Dendritic cell treated with granulocyte-macrophage colony-stimulating factor and Interleukin-4, amounts not matched to agents 40 ng/mL and 50 ng/mL, for 4 days (primary cell): ENCODE measurements at regions not wholly inside any gene's neighbourhood (a gene's known extent, or its start where the extent isn't known, plus 50 kb on each side); places are given as distances from the start of the nearest gene placed in this dataset.
"Not testable (repeated sequence)": the region's sequence is repeated elsewhere in the genome, so short reads cannot be mapped to it uniquely, and the experiment has no call there.

Experiments used
- H3K27ac Mint-ChIP-seq: one replicate; pipeline ENCODE4 v1.8.0; 2022; ENCODE audit warnings: mild to moderate bottlenecking, mixed read lengths
- H3K27me3 Mint-ChIP-seq: one replicate; pipeline ENCODE4 v1.8.0; 2022; ENCODE audit warnings: mild to moderate bottlenecking, mixed read lengths
- H3K36me3 Mint-ChIP-seq: one replicate; pipeline ENCODE4 v1.8.0; 2022; ENCODE audit warnings: low read depth, mixed read lengths
- H3K4me1 Mint-ChIP-seq: one replicate; pipeline ENCODE4 v1.8.0; 2022; ENCODE audit warnings: low read depth, mixed read lengths
- H3K4me3 Mint-ChIP-seq: one replicate; pipeline ENCODE4 v1.8.0; 2022; ENCODE audit warnings: mild to moderate bottlenecking, moderate library complexity, mixed read lengths
- H3K9me3 Mint-ChIP-seq: one replicate; pipeline ENCODE4 v1.8.0; 2022; ENCODE audit warnings: mixed read lengths
- intact Hi-C: fragments of 100-400 bp; cut with micrococcal nuclease; formaldehyde crosslinking; loops from one replicate; pipeline ENCODE4 v1.15.0; 2022

DNA sequence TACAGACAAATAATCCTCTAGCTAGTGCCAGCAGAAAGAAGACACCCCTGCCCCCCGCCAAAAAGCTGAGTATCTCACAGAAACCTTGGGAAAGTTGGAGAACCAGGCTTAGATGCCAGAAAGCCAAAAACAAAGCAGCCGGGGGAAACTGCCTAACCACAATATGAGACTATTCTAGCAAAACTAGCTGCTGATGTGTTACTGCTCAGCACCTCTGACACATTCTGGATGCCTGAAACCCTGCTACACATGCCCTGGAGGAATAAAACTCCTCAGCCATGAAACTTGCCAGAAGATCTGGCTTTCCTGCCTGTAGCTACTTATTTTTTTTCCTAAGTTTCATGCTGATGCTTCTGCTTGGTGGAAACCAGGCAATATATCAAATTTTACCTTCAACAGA, 122.7 kb upstream of the GCFC2 start:
- Mint-ChIP-seq H3K36me3 (no peaks in the 10 kb centered on the region), H3K4me3 (no peak overlapping the region), H3K27ac (no peak overlapping the region), H3K27me3 (no peaks in the 10 kb centered on the region), H3K9me3 (no peaks in the 10 kb centered on the region), H3K4me1 (no peaks in the 10 kb centered on the region)
- intact Hi-C loops, result no loop called here

GRCh38 chr2:75828826-75829225, 118.1 kb upstream of the GCFC2 start:
- no peaks in the 10 kb centered on the region for H3K27me3 Mint-ChIP-seq
- H3K27ac Mint-ChIP-seq, result no peak overlapping the region
- H3K9me3 Mint-ChIP-seq, result peaks cover 21% of the 10 kb centered on the region
- intact Hi-C loops, result no loop called here
- H3K4me1 Mint-ChIP-seq, result no peaks in the 10 kb centered on the region
- no peak overlapping the region for H3K4me3 Mint-ChIP-seq
- no peaks in the 10 kb centered on the region for H3K36me3 Mint-ChIP-seq

- H3K4me3 Mint-ChIP-seq, intact Hi-C loops, H3K4me1 Mint-ChIP-seq, H3K27ac Mint-ChIP-seq, H3K27me3 Mint-ChIP-seq, H3K36me3 Mint-ChIP-seq: not testable (repeated sequence)
- peaks cover 31% of the 10 kb centered on the region for H3K9me3 Mint-ChIP-seq
Measured at GRCh38 chr2:75823515-75823914, 112.8 kb upstream of the GCFC2 start.

- Mint-ChIP-seq H3K4me1 (no peaks in the 10 kb centered on the region), H3K27me3 (no peaks in the 10 kb centered on the region), H3K36me3 (no peaks in the 10 kb centered on the region), H3K27ac (no peak overlapping the region), H3K4me3 (no peak overlapping the region), H3K9me3 (peaks cover 31% of the 10 kb centered on the region)
- intact Hi-C loops, result no loop called here
Measured at GRCh38 chr2:75822336-75822735, 111.6 kb upstream of the GCFC2 start.

GRCh38 chr2:75820693-75821092, 110.0 kb upstream of the GCFC2 start:
- intact Hi-C loops, result no loop called here
- H3K9me3 Mint-ChIP-seq, result peaks cover 26% of the 10 kb centered on the region
- H3K27ac Mint-ChIP-seq, result no peak overlapping the region
- no peaks in the 10 kb centered on the region for H3K27me3 Mint-ChIP-seq
- no peaks in the 10 kb centered on the region for H3K4me1 Mint-ChIP-seq
- no peak overlapping the region for H3K4me3 Mint-ChIP-seq
- H3K36me3 Mint-ChIP-seq, result no peaks in the 10 kb centered on the region

DNA sequence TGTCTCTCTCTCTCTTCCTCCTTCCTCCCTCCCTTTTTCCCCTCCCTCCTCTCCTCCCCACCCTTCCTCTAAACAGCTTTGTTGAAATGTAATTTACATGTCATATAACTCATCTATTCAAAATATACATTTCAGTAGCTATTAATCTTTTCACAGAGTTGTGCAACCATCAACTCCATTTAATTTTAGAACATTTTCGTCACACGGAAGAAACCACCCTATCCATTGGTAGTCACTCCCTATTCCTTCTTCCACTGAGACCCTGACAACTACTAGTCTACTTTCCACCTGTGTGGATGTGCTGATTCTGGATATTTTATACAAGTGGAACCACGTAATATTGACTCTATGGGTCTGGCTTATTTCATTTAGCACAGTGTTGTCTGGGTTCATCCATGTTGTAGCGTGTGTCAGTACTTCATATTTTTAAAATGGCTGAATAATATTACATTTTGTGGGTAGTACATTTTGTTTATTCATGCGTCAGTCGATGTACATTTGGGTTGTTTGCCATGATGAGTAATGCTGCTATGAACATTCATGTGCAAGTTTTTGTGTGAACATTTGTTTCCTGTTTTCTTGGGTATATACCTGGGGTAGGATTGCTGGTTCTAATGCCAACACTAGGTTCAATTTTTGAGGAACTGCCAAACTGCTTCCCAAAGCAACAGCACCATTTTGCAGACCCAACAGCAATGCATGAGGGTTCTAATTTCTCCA, 100.1 kb upstream of the GCFC2 start:
- intact Hi-C loops, result no loop called here
- Mint-ChIP-seq H3K27ac (no peak overlapping the region), H3K4me1 (no peaks in the 10 kb centered on the region), H3K27me3 (no peaks in the 10 kb centered on the region), H3K36me3 (no peaks in the 10 kb centered on the region), H3K4me3 (no peak overlapping the region), H3K9me3 (no peaks in the 10 kb centered on the region)

DNA sequence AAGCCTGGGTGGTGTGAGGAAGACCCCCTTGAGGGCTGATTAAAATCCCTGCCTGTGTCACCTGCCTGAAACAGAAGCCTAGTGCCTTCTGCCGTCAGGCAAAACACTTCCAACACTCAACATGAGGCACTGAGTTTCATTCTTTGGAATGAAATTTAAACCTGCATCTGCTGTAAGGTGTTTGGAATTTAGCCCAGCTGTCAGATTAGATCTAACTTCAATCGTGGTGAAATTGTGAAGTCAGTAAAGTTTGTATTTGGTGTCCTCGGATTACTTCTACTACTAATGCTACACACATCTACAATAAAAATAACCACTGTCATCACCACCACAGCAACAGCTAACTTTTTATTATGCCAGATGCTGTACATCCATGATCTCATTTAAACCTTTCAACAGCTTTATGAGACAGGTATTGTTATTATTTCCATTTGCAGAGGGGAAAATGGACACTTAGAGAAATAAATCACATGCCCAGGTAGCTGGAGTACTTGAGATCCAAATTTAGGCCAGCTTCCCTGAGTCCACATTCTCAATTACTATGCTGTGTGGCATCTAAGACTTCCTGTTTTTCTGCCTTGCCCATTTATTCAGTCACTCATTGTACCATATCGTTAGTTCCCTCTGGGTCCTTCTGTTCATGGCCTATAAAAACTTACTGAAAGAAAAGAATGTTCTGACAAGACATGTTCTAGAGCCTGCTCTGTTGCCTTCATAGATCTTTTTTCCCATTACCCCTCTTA, 98.2 kb upstream of the GCFC2 start:
- Mint-ChIP-seq H3K4me3 (no peak overlapping the region), H3K9me3 (no peaks in the 10 kb centered on the region), H3K27ac (no peak overlapping the region), H3K27me3 (no peaks in the 10 kb centered on the region), H3K36me3 (no peaks in the 10 kb centered on the region), H3K4me1 (no peaks in the 10 kb centered on the region)
- intact Hi-C loops, result no loop called here

- Mint-ChIP-seq H3K9me3 (no peaks in the 10 kb centered on the region), H3K4me1 (no peaks in the 10 kb centered on the region), H3K36me3 (no peaks in the 10 kb centered on the region), H3K4me3 (no peak overlapping the region), H3K27ac (no peak overlapping the region), H3K27me3 (no peaks in the 10 kb centered on the region)
- intact Hi-C loops, result no loop called here
Measured at GRCh38 chr2:75807992-75808391, 97.3 kb upstream of the GCFC2 start.

- Mint-ChIP-seq H3K27me3 (no peaks in the 10 kb centered on the region), H3K9me3 (no peaks in the 10 kb centered on the region), H3K4me1 (no peaks in the 10 kb centered on the region), H3K27ac (no peak overlapping the region), H3K36me3 (no peaks in the 10 kb centered on the region), H3K4me3 (no peak overlapping the region)
- intact Hi-C loops, result no loop called here
Measured at GRCh38 chr2:75801234-75801982, 90.7 kb upstream of the GCFC2 start.

DNA sequence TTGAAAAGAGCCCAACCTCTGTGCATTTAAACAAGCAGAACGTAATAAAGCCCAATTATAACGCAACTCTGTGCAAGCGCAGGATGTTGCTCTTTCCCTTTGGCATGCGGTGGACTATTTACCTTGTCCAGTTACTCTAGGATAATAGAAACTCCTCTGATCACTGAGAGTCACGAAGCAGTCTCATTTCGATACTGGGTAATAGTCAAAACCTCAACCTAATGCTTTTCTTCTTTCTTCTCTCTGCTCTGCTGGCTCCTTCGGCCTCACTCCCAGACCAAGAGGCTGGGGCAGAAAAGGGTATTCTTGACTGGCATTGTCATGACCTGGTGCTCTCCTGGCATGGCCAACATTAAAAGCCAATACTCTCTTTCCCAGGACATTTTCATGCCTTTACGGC, 89.7 kb upstream of the GCFC2 start:
- no peaks in the 10 kb centered on the region for H3K9me3 Mint-ChIP-seq
- H3K4me1 Mint-ChIP-seq, result no peaks in the 10 kb centered on the region
- H3K36me3 Mint-ChIP-seq, result no peaks in the 10 kb centered on the region
- H3K27ac Mint-ChIP-seq, result no peak overlapping the region
- no peaks in the 10 kb centered on the region for H3K27me3 Mint-ChIP-seq
- no peak overlapping the region for H3K4me3 Mint-ChIP-seq
- intact Hi-C loops, result no loop called here

DNA sequence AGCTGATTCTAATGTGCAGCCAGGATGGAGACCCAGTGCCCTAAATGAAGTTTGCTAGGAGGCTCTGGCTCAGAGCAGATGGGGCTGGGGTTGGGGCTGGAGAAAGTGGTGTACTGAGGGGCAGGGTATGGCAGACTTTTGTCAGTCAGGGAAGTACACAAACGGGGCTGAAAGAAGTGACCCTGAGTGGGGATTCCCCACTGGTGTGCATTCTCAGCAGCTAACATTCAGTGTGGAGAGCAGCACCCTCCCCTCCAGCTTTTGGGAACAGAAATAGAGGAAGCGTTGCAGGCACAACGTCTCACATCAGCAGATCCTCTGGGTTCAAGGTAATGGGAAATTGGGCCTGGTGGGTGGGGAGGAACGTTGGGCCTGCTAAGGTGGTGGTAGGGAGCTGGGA, 89.1 kb upstream of the GCFC2 start:
- Mint-ChIP-seq H3K4me1 (no peaks in the 10 kb centered on the region), H3K4me3 (no peak overlapping the region), H3K36me3 (no peaks in the 10 kb centered on the region), H3K27ac (no peak overlapping the region), H3K27me3 (no peaks in the 10 kb centered on the region), H3K9me3 (no peaks in the 10 kb centered on the region)
- intact Hi-C loops, result no loop called here

GRCh38 chr2:75798569-75798968, 87.9 kb upstream of the GCFC2 start:
- no peak overlapping the region for H3K4me3 Mint-ChIP-seq
- H3K27me3 Mint-ChIP-seq, result no peaks in the 10 kb centered on the region
- no peak overlapping the region for H3K27ac Mint-ChIP-seq
- H3K4me1 Mint-ChIP-seq, result no peaks in the 10 kb centered on the region
- H3K9me3 Mint-ChIP-seq, result no peaks in the 10 kb centered on the region
- no peaks in the 10 kb centered on the region for H3K36me3 Mint-ChIP-seq
- intact Hi-C loops, result no loop called here

- intact Hi-C loops, result no loop called here
- Mint-ChIP-seq H3K27me3 (no peaks in the 10 kb centered on the region), H3K4me1 (no peaks in the 10 kb centered on the region), H3K9me3 (no peaks in the 10 kb centered on the region), H3K27ac (no peak overlapping the region), H3K36me3 (no peaks in the 10 kb centered on the region), H3K4me3 (no peak overlapping the region)
Measured at GRCh38 chr2:75792996-75793395, 82.3 kb upstream of the GCFC2 start.

DNA sequence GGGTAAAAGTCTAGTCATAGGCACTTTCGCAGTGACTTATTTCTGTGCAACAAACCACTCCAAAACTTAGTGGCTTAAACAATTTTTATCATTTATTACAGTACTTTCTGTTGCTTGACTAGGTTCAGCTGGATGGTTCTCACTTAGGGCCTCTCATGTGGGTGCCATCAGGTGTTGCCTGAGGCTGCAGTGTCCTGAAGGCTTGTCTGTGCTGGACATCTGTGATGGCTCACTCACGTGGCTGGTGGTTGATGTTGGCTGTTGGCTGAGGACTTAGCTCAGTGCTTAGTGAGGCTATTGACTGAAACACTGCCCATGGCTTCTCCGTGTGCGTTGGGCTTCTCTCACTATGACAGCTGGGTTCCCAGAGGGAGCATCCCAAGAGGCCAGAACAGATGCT, 81.4 kb upstream of the GCFC2 start:
- H3K9me3 Mint-ChIP-seq, result no peaks in the 10 kb centered on the region
- no peaks in the 10 kb centered on the region for H3K4me1 Mint-ChIP-seq
- no peaks in the 10 kb centered on the region for H3K36me3 Mint-ChIP-seq
- no peaks in the 10 kb centered on the region for H3K27me3 Mint-ChIP-seq
- no peak overlapping the region for H3K4me3 Mint-ChIP-seq
- intact Hi-C loops, result no loop called here
- no peak overlapping the region for H3K27ac Mint-ChIP-seq
